ENCODE measurements at regions not wholly inside any gene's neighbourhood (a gene's known extent, or its start where the extent isn't known, plus 50 kb on each side); places are given as distances from the start of the nearest gene placed in this dataset.

- DNase-seq (ENCODE audit: low read depth), result no peak
- no peaks in the 10 kb centered on the region for H3K36me3 ChIP-seq (ENCODE audit: control insufficient read depth, insufficient read depth, low read length)
- no peak overlapping the region for H3K4me3 ChIP-seq (ENCODE audit: low read depth, low read length)
- TF ChIP-seq CTCF (IDR thresholded peaks at IDR 0.05; ENCODE audit: insufficient read depth, low read length, poor library complexity, severe bottlenecking), result no peak
- H3K27me3 ChIP-seq (ENCODE audit: control insufficient read depth, insufficient read depth, low read length), result no peaks in the 10 kb centered on the region
Measured at GRCh38 chr1:105373681-105374080, 1624.0 kb downstream of the AMY1C start.

- no peak for DNase-seq (ENCODE audit: low read depth)
- Histone ChIP-seq H3K4me3 (ENCODE audit: low read depth, low read length) (no peak overlapping the region), H3K27me3 (ENCODE audit: control insufficient read depth, insufficient read depth, low read length) (no peaks in the 10 kb centered on the region), H3K36me3 (ENCODE audit: control insufficient read depth, insufficient read depth, low read length) (no peaks in the 10 kb centered on the region)
- no peak for TF ChIP-seq CTCF (IDR thresholded peaks at IDR 0.05; ENCODE audit: insufficient read depth, low read length, poor library complexity, severe bottlenecking)
Measured at GRCh38 chr1:105386489-105386888, 1636.8 kb downstream of the AMY1C start.

GRCh38 chr1:105396001-105396400 is 1646.3 kb downstream of the AMY1C start:
- no peaks in the 10 kb centered on the region for H3K27me3 ChIP-seq (ENCODE audit: control insufficient read depth, insufficient read depth, low read length)
- DNase-seq (ENCODE audit: low read depth), result no peak
- H3K4me3 ChIP-seq (ENCODE audit: low read depth, low read length), result no peak overlapping the region
- TF ChIP-seq CTCF (IDR thresholded peaks at IDR 0.05; ENCODE audit: insufficient read depth, low read length, poor library complexity, severe bottlenecking), result no peak
- no peaks in the 10 kb centered on the region for H3K36me3 ChIP-seq (ENCODE audit: control insufficient read depth, insufficient read depth, low read length)

GRCh38 chr1:105398909-105399308 is 1649.2 kb downstream of the AMY1C start:
- Histone ChIP-seq H3K4me3 (ENCODE audit: low read depth, low read length) (no peak overlapping the region), H3K36me3 (ENCODE audit: control insufficient read depth, insufficient read depth, low read length) (no peaks in the 10 kb centered on the region), H3K27me3 (ENCODE audit: control insufficient read depth, insufficient read depth, low read length) (no peaks in the 10 kb centered on the region)
- no peak for DNase-seq (ENCODE audit: low read depth)
- TF ChIP-seq CTCF (IDR thresholded peaks at IDR 0.05; ENCODE audit: insufficient read depth, low read length, poor library complexity, severe bottlenecking), result no peak

GRCh38 chr1:105399716-105400115 is 1650.0 kb downstream of the AMY1C start:
- no peak for DNase-seq (ENCODE audit: low read depth)
- no peak for TF ChIP-seq CTCF (IDR thresholded peaks at IDR 0.05; ENCODE audit: insufficient read depth, low read length, poor library complexity, severe bottlenecking)
- Histone ChIP-seq H3K27me3 (ENCODE audit: control insufficient read depth, insufficient read depth, low read length) (no peaks in the 10 kb centered on the region), H3K36me3 (ENCODE audit: control insufficient read depth, insufficient read depth, low read length) (no peaks in the 10 kb centered on the region), H3K4me3 (ENCODE audit: low read depth, low read length) (no peak overlapping the region)

GRCh38 chr1:105416261-105416660 is 1640.2 kb upstream of the PRMT6 start:
- Histone ChIP-seq H3K4me3 (ENCODE audit: low read depth, low read length) (no peak overlapping the region), H3K27me3 (ENCODE audit: control insufficient read depth, insufficient read depth, low read length) (no peaks in the 10 kb centered on the region), H3K36me3 (ENCODE audit: control insufficient read depth, insufficient read depth, low read length) (no peaks in the 10 kb centered on the region)
- DNase-seq (ENCODE audit: low read depth), result no peak
- TF ChIP-seq CTCF (IDR thresholded peaks at IDR 0.05; ENCODE audit: insufficient read depth, low read length, poor library complexity, severe bottlenecking), result no peak
